ENCODE measurements at regions not wholly inside any gene's neighbourhood (a gene's known extent, or its start where the extent isn't known, plus 50 kb on each side); places are given as distances from the start of the nearest gene placed in this dataset.

- DNase-seq (ENCODE audit: low spot score): no peak
Observed at GRCh38 chr1:98382986-98383740, 278.4 kb upstream of the SNX7 start.

GRCh38 chr1:98382586-98382985 lies 278.9 kb upstream of the SNX7 start:
- no peak for DNase-seq (ENCODE audit: low spot score)

- DNase-seq (ENCODE audit: low spot score): no peak
Observed at GRCh38 chr1:98374098-98374497, 287.4 kb upstream of the SNX7 start.

- no peak for DNase-seq (ENCODE audit: low spot score)
Observed at GRCh38 chr1:98373056-98373455, 288.5 kb upstream of the SNX7 start.

- DNase-seq (ENCODE audit: low spot score): no peak
Observed at GRCh38 chr1:98371764-98372163, 289.8 kb upstream of the SNX7 start.

- no peak for DNase-seq (ENCODE audit: low spot score)
Observed at GRCh38 chr1:98369463-98369862, 292.1 kb upstream of the SNX7 start.

- no peak for DNase-seq (ENCODE audit: low spot score)
Observed at GRCh38 chr1:98368995-98369394, 292.5 kb upstream of the SNX7 start.

GRCh38 chr1:98367426-98367825 lies 294.1 kb upstream of the SNX7 start:
- no peak for DNase-seq (ENCODE audit: low spot score)

- no peak for DNase-seq (ENCODE audit: low spot score)
Observed at GRCh38 chr1:98366343-98366742, 295.2 kb upstream of the SNX7 start.

- DNase-seq (ENCODE audit: low spot score): no peak
Observed at GRCh38 chr1:98364544-98364943, 297.0 kb upstream of the SNX7 start.

GRCh38 chr1:98360864-98361263 lies 300.7 kb upstream of the SNX7 start:
- DNase-seq (ENCODE audit: low spot score): no peak

GRCh38 chr1:98355656-98356383 lies 305.7 kb upstream of the SNX7 start:
- DNase-seq (ENCODE audit: low spot score): no peak

- no peak for DNase-seq (ENCODE audit: low spot score)
Observed at GRCh38 chr1:98352378-98352777, 309.1 kb upstream of the SNX7 start.

GRCh38 chr1:98351561-98351960 lies 310.0 kb upstream of the SNX7 start:
- DNase-seq (ENCODE audit: low spot score): no peak

GRCh38 chr1:98345417-98345816 lies 316.1 kb upstream of the SNX7 start:
- no peak for DNase-seq (ENCODE audit: low spot score)

GRCh38 chr1:98344731-98345130 lies 316.8 kb upstream of the SNX7 start:
- DNase-seq (ENCODE audit: low spot score): no peak

- no peak for DNase-seq (ENCODE audit: low spot score)
Observed at GRCh38 chr1:98342566-98342965, 319.0 kb upstream of the SNX7 start.

- DNase-seq (ENCODE audit: low spot score): no peak
Observed at GRCh38 chr1:98340511-98340910, 321.0 kb upstream of the SNX7 start.

GRCh38 chr1:98336472-98337083 lies 324.9 kb upstream of the SNX7 start:
- no peak for DNase-seq (ENCODE audit: low spot score)

- DNase-seq (ENCODE audit: low spot score): no peak
Observed at GRCh38 chr1:98333936-98334335, 327.6 kb upstream of the SNX7 start.

GRCh38 chr1:98333406-98333805 lies 328.1 kb upstream of the SNX7 start:
- no peak for DNase-seq (ENCODE audit: low spot score)

GRCh38 chr1:98331718-98332311 lies 329.7 kb upstream of the SNX7 start:
- no peak for DNase-seq (ENCODE audit: low spot score)

- DNase-seq (ENCODE audit: low spot score): no peak
Observed at GRCh38 chr1:98331243-98331642, 330.3 kb upstream of the SNX7 start.

Data from A172 (cell line).